ENCODE measurements at regions not wholly inside any gene's neighbourhood (a gene's known extent, or its start where the extent isn't known, plus 50 kb on each side); places are given as distances from the start of the nearest gene placed in this dataset.

DNA sequence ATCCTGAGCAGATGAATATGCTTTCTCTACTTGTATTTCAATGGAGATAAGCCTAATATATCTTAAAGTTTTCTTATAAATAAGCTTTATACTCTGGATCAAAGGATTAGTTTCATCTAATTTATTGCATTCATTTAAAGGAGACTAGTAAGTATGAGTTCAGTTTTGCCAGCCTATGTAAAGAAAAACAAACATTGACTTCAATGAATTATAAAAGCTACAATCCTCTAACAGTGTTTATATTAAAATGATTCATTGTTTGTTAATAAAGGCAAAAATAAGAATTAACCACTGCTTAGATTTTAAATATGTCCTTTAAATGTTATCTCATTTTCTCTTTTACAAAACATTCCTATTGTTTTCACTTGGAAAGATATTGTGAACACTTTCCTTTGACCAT lies 566.0 kb downstream of the EPHA4 start:
- DNase-seq = no peak
- H3K4me3 ChIP-seq = no peak overlapping the region
- no peaks in the 10 kb centered on the region for H3K4me1 ChIP-seq
- H3K36me3 ChIP-seq = no peaks in the 10 kb centered on the region
- intact Hi-C loops (cut with micrococcal nuclease) = no loop called here
- H3K27me3 ChIP-seq (ENCODE audit: low read depth) = no peaks in the 10 kb centered on the region
- TF ChIP-seq, protein P1, sequence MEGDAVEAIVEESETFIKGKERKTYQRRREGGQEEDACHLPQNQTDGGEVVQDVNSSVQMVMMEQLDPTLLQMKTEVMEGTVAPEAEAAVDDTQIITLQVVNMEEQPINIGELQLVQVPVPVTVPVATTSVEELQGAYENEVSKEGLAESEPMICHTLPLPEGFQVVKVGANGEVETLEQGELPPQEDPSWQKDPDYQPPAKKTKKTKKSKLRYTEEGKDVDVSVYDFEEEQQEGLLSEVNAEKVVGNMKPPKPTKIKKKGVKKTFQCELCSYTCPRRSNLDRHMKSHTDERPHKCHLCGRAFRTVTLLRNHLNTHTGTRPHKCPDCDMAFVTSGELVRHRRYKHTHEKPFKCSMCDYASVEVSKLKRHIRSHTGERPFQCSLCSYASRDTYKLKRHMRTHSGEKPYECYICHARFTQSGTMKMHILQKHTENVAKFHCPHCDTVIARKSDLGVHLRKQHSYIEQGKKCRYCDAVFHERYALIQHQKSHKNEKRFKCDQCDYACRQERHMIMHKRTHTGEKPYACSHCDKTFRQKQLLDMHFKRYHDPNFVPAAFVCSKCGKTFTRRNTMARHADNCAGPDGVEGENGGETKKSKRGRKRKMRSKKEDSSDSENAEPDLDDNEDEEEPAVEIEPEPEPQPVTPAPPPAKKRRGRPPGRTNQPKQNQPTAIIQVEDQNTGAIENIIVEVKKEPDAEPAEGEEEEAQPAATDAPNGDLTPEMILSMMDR (IDR thresholded peaks at IDR 0.05; ENCODE audit: borderline replicate concordance) = no peak
- H3K9me3 ChIP-seq (replicated peaks) = no peaks in the 10 kb centered on the region
- no peak overlapping the region for H3K27ac ChIP-seq (replicated peaks)

- no peaks in the 10 kb centered on the region for H3K27me3 ChIP-seq (ENCODE audit: low read depth)
- TF ChIP-seq, protein P1 (IDR thresholded peaks at IDR 0.05; ENCODE audit: borderline replicate concordance) = no peak
- no peak overlapping the region for H3K4me3 ChIP-seq
- no peak overlapping the region for H3K27ac ChIP-seq (replicated peaks)
- intact Hi-C loops (cut with micrococcal nuclease) = no loop called here
- DNase-seq = no peak
- H3K9me3 ChIP-seq (replicated peaks) = no peaks in the 10 kb centered on the region
- H3K36me3 ChIP-seq = no peaks in the 10 kb centered on the region
- no peaks in the 10 kb centered on the region for H3K4me1 ChIP-seq
These were observed 555.6 kb downstream of the EPHA4 start for GRCh38 chr2:221016551-221016950.

DNA sequence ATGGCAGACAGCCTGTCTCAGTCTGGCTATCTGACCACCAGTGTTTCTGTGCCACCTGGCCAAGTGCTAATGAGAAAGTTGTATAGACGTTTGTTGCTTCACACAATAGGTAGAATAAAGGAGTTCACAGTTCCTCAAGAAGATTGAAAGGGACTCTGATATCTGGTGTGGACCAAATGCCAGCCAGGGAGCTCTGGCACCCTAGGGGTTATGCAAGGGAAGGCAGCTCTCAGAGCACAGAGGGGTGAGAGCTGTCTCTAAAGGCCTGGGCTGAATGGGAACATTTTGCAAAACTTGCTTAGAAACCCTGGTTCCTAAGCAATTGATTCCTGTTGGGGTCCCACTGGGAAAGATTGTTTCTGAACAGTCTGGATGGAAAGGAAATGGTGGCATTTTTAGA lies 553.8 kb downstream of the EPHA4 start:
- TF ChIP-seq, protein P1 (IDR thresholded peaks at IDR 0.05; ENCODE audit: borderline replicate concordance) = peak; percentile 11
- Histone ChIP-seq H3K4me3 (no peak overlapping the region), H3K27ac (replicated peaks) (no peak overlapping the region), H3K27me3 (ENCODE audit: low read depth) (no peaks in the 10 kb centered on the region), H3K4me1 (peaks cover 9% of the 10 kb centered on the region), H3K9me3 (replicated peaks) (no peaks in the 10 kb centered on the region), H3K36me3 (no peaks in the 10 kb centered on the region)
- DNase-seq = no peak
- intact Hi-C loops (cut with micrococcal nuclease) = no loop called here

- H3K36me3 ChIP-seq = no peaks in the 10 kb centered on the region
- intact Hi-C loops (cut with micrococcal nuclease) = no loop called here
- no peaks in the 10 kb centered on the region for H3K9me3 ChIP-seq (replicated peaks)
- peaks cover 9% of the 10 kb centered on the region for H3K4me1 ChIP-seq
- TF ChIP-seq, protein P1 (IDR thresholded peaks at IDR 0.05; ENCODE audit: borderline replicate concordance) = no peak
- no peak overlapping the region for H3K27ac ChIP-seq (replicated peaks)
- H3K27me3 ChIP-seq (ENCODE audit: low read depth) = no peaks in the 10 kb centered on the region
- DNase-seq = no peak
- no peak overlapping the region for H3K4me3 ChIP-seq
These were observed 552.4 kb downstream of the EPHA4 start for GRCh38 chr2:221019668-221020067.

GRCh38 chr2:221022554-221022953 lies 549.5 kb downstream of the EPHA4 start:
- DNase-seq = no peak
- Histone ChIP-seq H3K9me3 (replicated peaks) (no peaks in the 10 kb centered on the region), H3K36me3 (no peaks in the 10 kb centered on the region), H3K27ac (replicated peaks) (no peak overlapping the region), H3K4me1 (peaks cover 9% of the 10 kb centered on the region), H3K27me3 (ENCODE audit: low read depth) (no peaks in the 10 kb centered on the region), H3K4me3 (no peak overlapping the region)
- TF ChIP-seq, protein P1 (IDR thresholded peaks at IDR 0.05; ENCODE audit: borderline replicate concordance) = no peak
- intact Hi-C loops (cut with micrococcal nuclease) = no loop called here

GRCh38 chr2:221025398-221025797 lies 546.7 kb downstream of the EPHA4 start:
- Histone ChIP-seq H3K27me3 (ENCODE audit: low read depth) (no peaks in the 10 kb centered on the region), H3K27ac (replicated peaks) (no peak overlapping the region), H3K36me3 (no peaks in the 10 kb centered on the region), H3K9me3 (replicated peaks) (no peaks in the 10 kb centered on the region), H3K4me3 (no peak overlapping the region), H3K4me1 (peaks cover 9% of the 10 kb centered on the region)
- TF ChIP-seq, protein P1 (IDR thresholded peaks at IDR 0.05; ENCODE audit: borderline replicate concordance) = no peak
- DNase-seq = no peak
- intact Hi-C loops (cut with micrococcal nuclease) = no loop called here
